ENCODE measurements at regions not wholly inside any gene's neighbourhood (a gene's known extent, or its start where the extent isn't known, plus 50 kb on each side); places are given as distances from the start of the nearest gene placed in this dataset.

GRCh38 chr7:50226669-50227068 lies 77.8 kb upstream of the IKZF1 start:
- no peak overlapping the region for H3K27ac ChIP-seq
- H3K27me3 ChIP-seq = no peaks in the 10 kb centered on the region
- H3K4me1 ChIP-seq = no peaks in the 10 kb centered on the region
- TF ChIP-seq, protein P1, sequence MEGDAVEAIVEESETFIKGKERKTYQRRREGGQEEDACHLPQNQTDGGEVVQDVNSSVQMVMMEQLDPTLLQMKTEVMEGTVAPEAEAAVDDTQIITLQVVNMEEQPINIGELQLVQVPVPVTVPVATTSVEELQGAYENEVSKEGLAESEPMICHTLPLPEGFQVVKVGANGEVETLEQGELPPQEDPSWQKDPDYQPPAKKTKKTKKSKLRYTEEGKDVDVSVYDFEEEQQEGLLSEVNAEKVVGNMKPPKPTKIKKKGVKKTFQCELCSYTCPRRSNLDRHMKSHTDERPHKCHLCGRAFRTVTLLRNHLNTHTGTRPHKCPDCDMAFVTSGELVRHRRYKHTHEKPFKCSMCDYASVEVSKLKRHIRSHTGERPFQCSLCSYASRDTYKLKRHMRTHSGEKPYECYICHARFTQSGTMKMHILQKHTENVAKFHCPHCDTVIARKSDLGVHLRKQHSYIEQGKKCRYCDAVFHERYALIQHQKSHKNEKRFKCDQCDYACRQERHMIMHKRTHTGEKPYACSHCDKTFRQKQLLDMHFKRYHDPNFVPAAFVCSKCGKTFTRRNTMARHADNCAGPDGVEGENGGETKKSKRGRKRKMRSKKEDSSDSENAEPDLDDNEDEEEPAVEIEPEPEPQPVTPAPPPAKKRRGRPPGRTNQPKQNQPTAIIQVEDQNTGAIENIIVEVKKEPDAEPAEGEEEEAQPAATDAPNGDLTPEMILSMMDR (IDR thresholded peaks at IDR 0.05) = no peak
- TF ChIP-seq POLR2A (IDR thresholded peaks at IDR 0.05) = no peak
- H3K4me3 ChIP-seq = no peak overlapping the region
- DNase-seq = peak in 1 of 3 donors; percentile 37
- no peaks in the 10 kb centered on the region for H3K9me3 ChIP-seq
- no peaks in the 10 kb centered on the region for H3K36me3 ChIP-seq

- H3K4me1 ChIP-seq = no peaks in the 10 kb centered on the region
- H3K27ac ChIP-seq = no peak overlapping the region
- TF ChIP-seq, protein P1 (IDR thresholded peaks at IDR 0.05) = no peak
- TF ChIP-seq POLR2A (IDR thresholded peaks at IDR 0.05) = no peak
- no peaks in the 10 kb centered on the region for H3K27me3 ChIP-seq
- H3K9me3 ChIP-seq = no peaks in the 10 kb centered on the region
- no peaks in the 10 kb centered on the region for H3K36me3 ChIP-seq
- no peak overlapping the region for H3K4me3 ChIP-seq
- peak in 1 of 3 donors; percentile 25 for DNase-seq
Measured at GRCh38 chr7:50226145-50226544, 78.4 kb upstream of the IKZF1 start.

- no peak for DNase-seq
- no peaks in the 10 kb centered on the region for H3K36me3 ChIP-seq
- no peaks in the 10 kb centered on the region for H3K4me1 ChIP-seq
- H3K27ac ChIP-seq = no peak overlapping the region
- H3K4me3 ChIP-seq = no peak overlapping the region
- H3K9me3 ChIP-seq = no peaks in the 10 kb centered on the region
- TF ChIP-seq, protein P1 (IDR thresholded peaks at IDR 0.05) = no peak
- no peak for TF ChIP-seq POLR2A (IDR thresholded peaks at IDR 0.05)
- no peaks in the 10 kb centered on the region for H3K27me3 ChIP-seq
Measured at GRCh38 chr7:50221433-50221832, 83.1 kb upstream of the IKZF1 start.

DNA sequence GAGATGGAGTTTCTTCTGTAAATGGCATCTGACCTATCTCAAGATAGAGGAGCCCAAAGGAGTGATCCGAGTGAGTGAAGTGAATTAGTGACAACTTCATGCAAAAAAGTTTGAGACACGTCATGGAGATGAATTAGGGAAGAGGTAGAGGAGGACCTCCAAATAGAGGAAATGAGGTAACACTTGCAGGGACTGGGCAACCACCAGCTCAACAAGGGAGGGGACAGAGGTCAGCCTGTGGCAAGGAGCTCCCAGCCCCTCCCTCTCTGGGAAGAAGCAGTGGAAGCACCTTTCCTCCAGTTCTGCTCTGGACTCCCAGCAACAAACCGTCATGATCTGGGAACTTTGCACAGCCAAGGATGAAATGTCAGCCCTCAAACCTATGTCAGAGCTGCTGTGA lies 83.5 kb upstream of the IKZF1 start:
- TF ChIP-seq, protein P1 (IDR thresholded peaks at IDR 0.05) = no peak
- no peak for TF ChIP-seq POLR2A (IDR thresholded peaks at IDR 0.05)
- Histone ChIP-seq H3K4me1 (no peaks in the 10 kb centered on the region), H3K9me3 (no peaks in the 10 kb centered on the region), H3K36me3 (no peaks in the 10 kb centered on the region), H3K27me3 (no peaks in the 10 kb centered on the region), H3K4me3 (no peak overlapping the region), H3K27ac (no peak overlapping the region)
- DNase-seq = peak in 1 of 3 donors; percentile 33

GRCh38 chr7:50220273-50220672 lies 84.2 kb upstream of the IKZF1 start:
- H3K4me3 ChIP-seq = no peak overlapping the region
- H3K9me3 ChIP-seq = no peaks in the 10 kb centered on the region
- H3K36me3 ChIP-seq = no peaks in the 10 kb centered on the region
- H3K27ac ChIP-seq = no peak overlapping the region
- H3K4me1 ChIP-seq = no peaks in the 10 kb centered on the region
- H3K27me3 ChIP-seq = no peaks in the 10 kb centered on the region
- DNase-seq = no peak
- TF ChIP-seq POLR2A (IDR thresholded peaks at IDR 0.05) = no peak
- TF ChIP-seq, protein P1 (IDR thresholded peaks at IDR 0.05) = no peak

- no peak overlapping the region for H3K4me3 ChIP-seq
- H3K27me3 ChIP-seq = no peaks in the 10 kb centered on the region
- H3K9me3 ChIP-seq = no peaks in the 10 kb centered on the region
- H3K36me3 ChIP-seq = no peaks in the 10 kb centered on the region
- peaks cover 0 to 3% (median 0%) of the 10 kb centered on the region in 4 donors for H3K4me1 ChIP-seq
- TF ChIP-seq POLR2A (IDR thresholded peaks at IDR 0.05) = no peak
- TF ChIP-seq, protein P1 (IDR thresholded peaks at IDR 0.05) = no peak
- H3K27ac ChIP-seq = no peak overlapping the region
- no peak for DNase-seq
Measured at GRCh38 chr7:50217821-50218281, 86.7 kb upstream of the IKZF1 start.
